HAP-1 (cell line): ENCODE measurements at regions not wholly inside any gene's neighbourhood (a gene's known extent, or its start where the extent isn't known, plus 50 kb on each side); places are given as distances from the start of the nearest gene placed in this dataset.
"Not testable (repeated sequence)": the region's sequence is repeated elsewhere in the genome, so short reads cannot be mapped to it uniquely, and the experiment has no call there.

Source experiments
- DNase-seq, 2 experiments: peaks; one replicate each; pipeline ENCODE4 v3.0.0-alpha.2; 2016 to 2020; ENCODE audit warnings: low spot score in 2 of 2
- H3K27me3 ChIP-seq: fragments of 250-450 bp; sonication (Bioruptor Pico); 2 replicates; pipeline ENCODE4 v1.5.1; 2020; ENCODE audit warnings: low read depth, mild to moderate bottlenecking, moderate library complexity
- H3K36me3 ChIP-seq: fragments of 250-450 bp; sonication (Bioruptor Pico); replicated peaks from 2 replicates; pipeline ENCODE4 v1.5.1; 2020; ENCODE audit warnings: mild to moderate bottlenecking
- H3K4me1 ChIP-seq: fragments of 250-450 bp; sonication (Bioruptor Pico); 2 replicates; pipeline ENCODE4 v1.5.1; 2020; ENCODE audit warnings: mild to moderate bottlenecking
- H3K4me3 ChIP-seq: fragments of 250-450 bp; sonication (Bioruptor Pico); 2 replicates; pipeline ENCODE4 v1.5.1; 2020; ENCODE audit warnings: mild to moderate bottlenecking, moderate library complexity
- H3K9me3 ChIP-seq: fragments of 250-450 bp; sonication (Bioruptor Pico); 2 replicates; pipeline ENCODE4 v1.5.1; 2020; ENCODE audit warnings: mild to moderate bottlenecking, moderate library complexity
- in situ Hi-C: fragments of 300-500 bp; cut with MboI; formaldehyde crosslinking; loops from 3 replicates; pipeline ENCODE4 v1.14.3; 2020; ENCODE audit warnings: low sequenced_read_pairs, inconsistent platforms, mixed read lengths

DNA sequence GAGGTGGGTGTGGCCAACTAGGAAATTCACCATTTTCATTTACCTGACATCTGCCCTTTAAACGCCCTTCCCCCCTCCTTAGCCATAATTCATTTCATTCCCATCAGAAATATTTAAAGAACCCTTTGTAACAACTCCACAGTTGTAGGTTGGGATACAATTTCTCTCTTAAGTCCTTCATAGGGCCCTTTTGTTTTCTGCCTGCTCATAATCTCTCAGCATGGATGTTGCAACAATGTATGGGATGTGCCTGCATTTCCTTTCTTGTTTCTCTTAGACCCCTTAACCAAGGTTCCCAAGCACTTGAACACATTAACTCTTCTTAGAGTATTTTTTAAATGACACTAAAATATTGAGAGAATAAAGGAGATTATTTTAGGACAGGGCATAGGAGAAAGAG, 51.7 kb upstream of the MYO10 start:
- Histone ChIP-seq H3K27me3 (no peaks in the 10 kb centered on the region), H3K4me3 (no peak overlapping the region), H3K4me1 (peaks cover 13% of the 10 kb centered on the region), H3K9me3 (no peaks in the 10 kb centered on the region), H3K36me3 (no peaks in the 10 kb centered on the region)
- in situ Hi-C loops = no loop called here
- DNase-seq = peak in 1 of 2 experiments; percentile 14

DNA sequence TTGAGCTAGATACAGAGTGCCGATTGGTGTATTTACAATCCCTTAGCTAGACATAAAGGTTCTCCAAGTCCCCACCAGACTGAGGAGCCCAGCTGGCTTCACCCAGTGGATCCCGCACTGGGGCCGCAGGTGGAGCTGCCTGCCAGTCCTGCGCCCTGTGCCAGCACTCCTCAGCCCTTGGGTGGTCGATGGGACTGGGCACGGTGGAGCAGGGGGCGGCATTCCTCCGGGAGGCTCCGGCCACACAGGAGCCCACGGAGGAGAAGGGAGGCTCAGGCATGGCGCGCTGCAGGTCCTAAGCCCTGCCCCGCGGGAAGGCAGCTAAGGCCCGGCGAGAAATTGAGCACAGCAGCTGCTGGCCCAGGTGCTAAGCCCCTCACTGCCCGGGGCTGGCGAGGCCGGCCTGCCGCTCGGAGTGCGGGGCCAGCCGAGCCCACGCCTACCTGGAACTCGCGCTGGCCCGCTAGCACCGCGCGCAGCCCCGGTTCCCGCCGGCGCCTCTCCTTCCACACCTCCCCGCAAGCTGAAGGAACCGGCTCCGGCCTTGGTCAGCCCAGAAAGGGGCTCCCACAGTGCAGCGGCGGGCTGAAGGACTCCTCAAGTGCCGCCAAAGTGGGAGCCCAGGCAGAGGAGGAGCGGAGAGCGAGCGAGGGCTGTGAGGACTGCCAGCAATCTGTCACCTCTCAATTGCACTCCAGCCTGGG, 54.9 kb upstream of the MYO10 start:
- H3K27me3 ChIP-seq, H3K9me3 ChIP-seq, in situ Hi-C loops, DNase-seq, H3K4me3 ChIP-seq, H3K36me3 ChIP-seq: not testable (repeated sequence)
- H3K4me1 ChIP-seq = peaks cover 31% of the 10 kb centered on the region

DNA sequence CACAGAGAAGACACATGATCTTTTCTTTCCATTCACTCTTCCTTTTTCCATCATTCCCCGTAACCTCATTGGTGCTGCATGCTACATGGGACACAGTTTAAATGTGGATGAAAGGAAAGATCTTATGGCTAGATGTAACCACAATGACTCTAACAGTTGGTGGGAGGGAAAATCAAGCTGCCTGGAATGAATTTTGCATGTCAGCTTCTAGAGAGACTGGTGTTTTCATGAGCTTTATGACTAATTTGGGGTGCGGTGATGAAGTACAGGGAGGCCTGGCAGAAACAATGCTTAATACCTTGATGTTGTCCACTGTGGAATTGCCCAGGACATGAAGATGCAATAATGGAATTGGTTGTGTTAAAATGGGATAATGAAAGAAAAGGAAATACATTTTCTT, 55.9 kb upstream of the MYO10 start:
- no peak for DNase-seq
- Histone ChIP-seq H3K9me3 (no peaks in the 10 kb centered on the region), H3K4me1 (peaks cover 31% of the 10 kb centered on the region), H3K4me3 (no peak overlapping the region), H3K36me3 (no peaks in the 10 kb centered on the region), H3K27me3 (no peaks in the 10 kb centered on the region)
- in situ Hi-C loops = no loop called here

DNA sequence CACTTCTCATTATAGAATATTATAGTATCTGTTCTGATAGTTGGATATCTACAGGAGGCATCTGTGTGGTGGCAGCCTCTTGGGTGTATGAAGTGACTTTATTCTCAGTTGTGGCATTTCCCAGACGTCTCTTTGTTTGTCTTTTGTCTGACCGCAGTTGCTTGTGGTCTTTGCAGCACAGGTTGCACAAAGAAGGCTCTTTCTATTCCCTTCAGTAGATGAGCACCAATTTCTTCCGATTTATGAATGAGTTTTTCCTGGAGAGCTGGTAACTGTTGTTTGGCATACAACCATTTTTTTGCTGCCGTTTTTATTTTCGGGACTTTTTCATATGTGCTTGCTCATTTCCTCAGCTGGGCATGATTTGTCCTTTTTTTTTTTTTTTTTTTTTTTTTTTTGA, 56.4 kb upstream of the MYO10 start:
- Histone ChIP-seq H3K4me3 (no peak overlapping the region), H3K9me3 (no peaks in the 10 kb centered on the region; the same call in 1 of the 2 replicates), H3K4me1 (peaks cover 31% of the 10 kb centered on the region), H3K27me3 (no peaks in the 10 kb centered on the region), H3K36me3 (no peaks in the 10 kb centered on the region)
- in situ Hi-C loops = no loop called here
- no peak for DNase-seq

DNA sequence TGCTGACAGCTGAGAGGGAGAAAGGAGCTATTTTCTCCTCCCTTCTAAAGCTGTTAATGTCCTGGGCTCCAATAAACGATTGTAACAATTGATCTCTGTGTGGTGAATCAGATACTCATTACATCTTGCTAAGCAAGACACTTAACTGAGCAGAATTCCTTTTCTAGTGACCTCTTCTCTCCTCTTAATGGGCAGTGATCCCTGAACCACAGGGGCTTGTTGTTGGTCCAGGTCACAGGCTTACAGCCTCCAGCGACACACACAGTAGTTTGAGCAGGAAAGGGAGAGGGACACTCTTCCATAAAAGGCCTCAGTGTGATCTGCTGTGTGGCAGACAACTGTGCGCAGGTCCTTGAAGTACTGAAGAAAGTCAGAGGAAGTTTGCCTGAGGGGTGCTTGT, 58.5 kb upstream of the MYO10 start:
- Histone ChIP-seq H3K9me3 (no peaks in the 10 kb centered on the region; the same call in 1 of the 2 replicates), H3K27me3 (no peaks in the 10 kb centered on the region), H3K4me3 (no peak overlapping the region), H3K36me3 (no peaks in the 10 kb centered on the region), H3K4me1 (peaks cover 18% of the 10 kb centered on the region)
- peak in 1 of 2 experiments; percentile 9 for DNase-seq
- in situ Hi-C loops = no loop called here

DNA sequence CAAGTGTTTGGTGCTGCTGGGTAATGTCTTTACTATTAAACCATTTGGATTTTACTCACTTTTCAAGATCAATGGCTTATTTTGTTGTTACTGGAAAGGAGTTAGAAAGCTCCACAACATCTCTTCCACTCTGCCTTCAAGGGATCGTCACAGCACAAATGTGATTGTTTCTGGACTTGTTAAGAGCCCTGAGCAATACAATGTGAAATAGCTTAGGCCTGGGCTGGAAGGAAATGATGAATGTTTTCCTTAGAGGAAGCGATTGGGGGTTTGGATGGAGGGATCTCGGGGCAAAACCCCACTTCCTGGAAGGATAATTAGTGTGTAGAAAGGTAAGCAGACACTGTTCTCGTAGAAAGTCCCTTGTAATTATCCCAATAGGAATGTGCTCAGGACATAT, 59.3 kb upstream of the MYO10 start:
- no peak for DNase-seq
- Histone ChIP-seq H3K4me3 (no peak overlapping the region), H3K4me1 (peaks cover 18% of the 10 kb centered on the region), H3K9me3 (no peaks in the 10 kb centered on the region; the same call in 1 of the 2 replicates), H3K27me3 (no peaks in the 10 kb centered on the region), H3K36me3 (no peaks in the 10 kb centered on the region)
- in situ Hi-C loops = no loop called here

DNA sequence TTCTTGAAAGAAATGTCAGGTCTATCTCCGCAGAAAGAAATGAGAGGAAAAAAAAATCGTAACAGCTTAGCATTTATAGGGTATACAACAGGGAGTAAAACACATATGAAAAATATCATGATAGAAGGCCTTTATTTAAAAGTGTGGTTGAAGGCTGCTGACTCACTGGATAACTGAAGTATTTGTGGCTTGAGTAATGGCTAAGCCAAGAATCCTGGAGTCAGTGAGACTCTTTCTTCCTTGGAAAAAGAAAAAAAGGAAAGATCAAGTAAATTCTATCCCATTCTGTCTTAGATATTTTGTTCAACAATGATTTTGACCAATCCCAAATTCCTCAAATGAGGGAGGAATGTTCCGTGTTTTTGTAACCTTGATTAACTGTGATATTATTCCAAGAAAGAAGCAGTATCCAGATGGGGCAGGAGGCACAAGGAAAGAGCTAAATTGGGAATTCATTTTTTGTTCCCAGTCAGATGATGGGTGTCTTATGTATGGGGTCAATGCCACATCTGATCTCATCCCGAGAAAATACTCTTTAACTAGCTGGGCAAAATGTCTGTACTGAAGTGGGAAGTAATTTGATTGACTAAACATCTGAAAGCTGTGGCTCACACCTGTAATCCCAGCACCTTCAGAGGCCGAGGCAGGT, 64.3 kb upstream of the MYO10 start:
- H3K4me1 ChIP-seq = peaks cover 20% of the 10 kb centered on the region
- no peaks in the 10 kb centered on the region; the same call in 1 of the 2 replicates for H3K9me3 ChIP-seq
- H3K36me3 ChIP-seq = no peaks in the 10 kb centered on the region
- no peaks in the 10 kb centered on the region for H3K27me3 ChIP-seq
- in situ Hi-C loops = no loop called here
- no peak for DNase-seq
- no peak overlapping the region for H3K4me3 ChIP-seq

DNA sequence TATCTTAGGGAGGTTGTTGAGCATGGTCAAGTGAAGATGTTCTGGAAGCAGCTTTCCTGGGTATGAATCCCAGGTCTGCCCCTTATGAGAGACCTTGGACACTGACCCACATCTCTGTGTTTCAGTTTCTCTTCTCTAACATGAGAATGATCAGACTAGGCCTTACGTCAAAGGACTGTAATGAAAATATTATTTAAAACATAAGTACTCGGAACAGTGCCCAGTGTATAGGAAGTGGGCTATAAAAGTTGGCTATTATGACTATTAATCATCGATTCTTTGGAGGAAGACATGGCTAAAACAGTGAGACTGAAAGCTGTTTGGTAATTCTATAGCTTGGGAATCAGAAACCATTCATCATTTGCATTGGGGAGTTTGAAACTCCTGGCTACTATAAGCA, 65.3 kb upstream of the MYO10 start:
- Histone ChIP-seq H3K4me1 (peaks cover 25% of the 10 kb centered on the region), H3K36me3 (no peaks in the 10 kb centered on the region), H3K27me3 (no peaks in the 10 kb centered on the region), H3K4me3 (no peak overlapping the region), H3K9me3 (no peaks in the 10 kb centered on the region; the same call in 1 of the 2 replicates)
- in situ Hi-C loops = no loop called here
- no peak for DNase-seq

DNA sequence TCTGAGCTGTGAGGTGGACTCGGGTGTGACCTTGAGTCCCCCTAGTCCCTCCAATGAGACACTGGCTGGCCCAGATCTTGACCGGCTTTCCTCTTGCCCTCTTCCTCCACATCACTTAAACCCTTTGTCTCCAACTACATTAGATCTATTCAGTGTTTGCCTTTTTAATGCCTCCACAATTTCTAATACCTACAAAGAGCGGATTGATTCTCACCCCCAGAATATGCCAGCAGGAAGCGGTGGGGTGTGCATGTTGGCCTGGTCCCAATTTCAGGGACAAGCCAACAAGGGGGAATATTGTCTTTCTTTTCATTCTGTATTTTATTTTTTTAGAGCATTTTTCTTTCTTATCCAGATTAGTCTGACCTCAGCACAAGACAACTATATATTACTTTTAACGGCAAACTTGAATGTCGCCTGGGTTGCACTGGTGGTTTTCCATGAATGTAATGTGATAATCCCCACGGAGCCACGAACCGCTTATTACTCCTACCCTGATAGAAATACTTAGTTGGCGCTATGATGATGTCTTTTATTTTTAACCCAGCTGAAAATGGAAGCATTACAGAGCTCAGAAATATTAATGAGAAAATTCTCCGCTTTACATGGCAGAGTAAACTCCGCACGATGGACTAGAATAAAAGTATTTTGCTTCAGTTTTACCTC, 68.5 kb upstream of the MYO10 start:
- Histone ChIP-seq H3K9me3 (no peaks in the 10 kb centered on the region), H3K27me3 (no peaks in the 10 kb centered on the region), H3K4me1 (peaks cover 38% of the 10 kb centered on the region), H3K36me3 (no peaks in the 10 kb centered on the region), H3K4me3 (no peak overlapping the region)
- peak; percentile 46 to 54 for DNase-seq
- in situ Hi-C loops = no loop called here

DNA sequence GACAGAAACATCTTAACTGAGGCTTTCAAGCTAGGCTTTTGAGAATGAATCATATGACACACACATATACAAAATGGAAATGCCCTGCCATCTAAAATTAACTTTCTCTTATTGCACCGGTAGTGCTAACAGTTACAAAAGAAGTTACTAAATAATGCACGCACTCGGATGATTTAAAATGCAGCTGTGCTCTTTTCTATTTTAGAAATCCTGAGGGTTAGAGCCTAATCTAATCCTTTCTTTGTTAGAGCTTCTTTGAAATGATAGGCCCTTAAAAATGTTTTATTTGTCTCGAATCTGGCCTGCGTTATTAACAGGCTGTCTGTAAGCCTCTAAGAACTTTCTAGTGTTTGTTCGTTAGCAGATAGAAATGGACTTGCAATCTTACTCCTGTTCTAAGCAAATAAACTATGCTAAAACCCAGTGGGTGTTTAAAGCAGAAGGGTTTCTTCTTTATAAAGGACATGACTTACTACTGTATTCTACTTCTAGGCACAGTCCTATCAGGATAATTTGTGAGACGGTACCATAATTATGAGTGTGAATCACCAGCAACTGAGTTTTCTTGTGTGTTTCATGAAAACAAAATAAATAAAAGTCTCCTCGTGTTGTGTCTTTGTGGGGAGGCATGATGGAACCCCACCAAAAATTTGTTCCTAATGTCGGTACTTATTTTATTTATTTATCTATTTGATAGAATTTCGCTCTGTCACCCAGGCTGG, 69.2 kb upstream of the MYO10 start:
- Histone ChIP-seq H3K4me3 (no peak overlapping the region), H3K4me1 (peaks cover 38% of the 10 kb centered on the region), H3K36me3 (no peaks in the 10 kb centered on the region), H3K9me3 (no peaks in the 10 kb centered on the region), H3K27me3 (no peaks in the 10 kb centered on the region)
- in situ Hi-C loops = no loop called here
- DNase-seq = peak; percentile 30 to 98

DNA sequence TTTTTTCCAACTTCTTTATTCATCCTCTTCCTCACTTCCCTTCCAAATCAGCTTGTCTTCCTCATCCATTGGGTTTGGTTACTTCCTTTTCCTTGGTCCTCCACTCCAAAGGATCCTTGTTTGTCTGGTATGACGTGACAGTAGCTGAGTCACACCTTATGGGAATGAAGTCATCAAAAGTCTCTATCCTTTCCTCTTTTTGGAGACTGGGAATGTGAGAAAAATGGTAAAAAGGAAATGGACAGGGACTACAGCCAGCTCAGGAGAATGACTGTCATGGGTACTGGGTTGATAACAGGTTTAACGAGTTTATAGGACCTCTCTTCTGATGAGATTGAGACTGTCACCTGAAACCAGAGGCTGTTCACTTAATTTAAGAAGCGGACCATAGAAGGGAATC, 76.2 kb upstream of the MYO10 start:
- Histone ChIP-seq H3K4me3 (no peak overlapping the region), H3K27me3 (no peaks in the 10 kb centered on the region), H3K4me1 (peaks cover 5% of the 10 kb centered on the region), H3K9me3 (no peaks in the 10 kb centered on the region), H3K36me3 (no peaks in the 10 kb centered on the region)
- DNase-seq = no peak
- in situ Hi-C loops = no loop called here

DNA sequence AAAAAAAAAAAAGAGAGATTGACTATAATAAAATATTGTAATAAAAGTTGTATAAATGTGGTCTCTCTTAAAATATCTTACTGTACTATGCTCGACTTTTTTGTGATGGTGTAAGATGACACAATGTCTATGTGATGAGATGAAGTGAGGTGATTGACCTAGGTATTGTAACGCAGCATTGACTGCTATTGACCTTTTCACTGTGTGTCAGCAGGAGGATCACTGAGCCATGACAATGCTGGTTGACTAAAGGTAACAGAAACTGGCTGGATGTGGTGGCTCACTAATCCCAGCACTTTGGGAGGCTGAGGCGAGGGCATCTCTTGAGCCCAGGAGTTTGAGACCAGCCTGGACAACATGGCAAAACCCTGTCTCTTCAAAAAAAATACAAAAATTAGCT, 78.6 kb upstream of the MYO10 start:
- no peak for DNase-seq
- no peaks in the 10 kb centered on the region for H3K27me3 ChIP-seq
- H3K9me3 ChIP-seq = no peaks in the 10 kb centered on the region
- no peak overlapping the region for H3K4me3 ChIP-seq
- H3K4me1 ChIP-seq = no peaks in the 10 kb centered on the region
- H3K36me3 ChIP-seq = no peaks in the 10 kb centered on the region
- in situ Hi-C loops = no loop called here

DNA sequence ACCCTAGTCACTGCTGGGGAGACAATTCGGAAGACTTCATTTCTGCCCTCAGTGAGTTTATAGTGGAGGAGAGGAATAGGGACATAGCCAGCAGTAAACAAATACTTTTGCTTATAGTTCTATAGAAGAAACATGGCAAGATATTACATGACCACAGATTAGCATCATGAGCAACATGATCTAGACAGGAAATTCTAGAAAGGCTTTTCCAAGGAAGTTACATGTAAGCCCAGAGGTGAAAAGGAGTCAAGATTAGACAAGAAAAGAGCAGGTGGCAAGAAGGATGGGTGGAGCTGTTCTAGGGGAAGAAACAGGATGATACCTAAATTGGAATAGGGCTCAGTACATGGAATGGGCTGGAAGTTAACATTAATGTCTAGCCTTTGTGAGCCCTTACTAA, 82.8 kb upstream of the MYO10 start:
- H3K4me3 ChIP-seq = no peak overlapping the region
- H3K4me1 ChIP-seq = no peaks in the 10 kb centered on the region
- in situ Hi-C loops = no loop called here

DNA sequence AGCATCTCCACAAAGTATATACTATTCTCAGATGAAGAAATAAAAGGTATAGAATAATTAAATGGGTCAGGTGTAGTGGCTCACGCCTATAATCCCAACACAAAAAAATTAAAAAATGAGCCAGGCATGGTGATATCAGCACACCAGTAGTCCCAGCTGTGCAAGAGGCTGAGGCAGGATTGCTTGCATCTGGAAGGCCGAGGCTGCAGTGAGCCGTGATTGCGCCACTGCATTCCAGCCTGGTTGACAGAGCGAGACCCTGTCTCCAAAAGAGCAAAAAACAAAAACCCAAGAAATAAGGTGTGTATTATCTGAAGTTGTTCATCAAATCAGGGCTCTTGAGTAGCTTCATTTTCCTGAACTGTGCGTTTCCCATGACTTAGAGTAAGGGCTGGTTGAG, 83.2 kb upstream of the MYO10 start:
- Histone ChIP-seq H3K4me1 (no peaks in the 10 kb centered on the region), H3K36me3 (no peaks in the 10 kb centered on the region), H3K27me3 (no peaks in the 10 kb centered on the region), H3K4me3 (no peak overlapping the region), H3K9me3 (no peaks in the 10 kb centered on the region)
- DNase-seq = no peak
- in situ Hi-C loops = no loop called here

More for the DNA sequence above, 82.8 kb upstream of the MYO10 start:
- Histone ChIP-seq H3K9me3 (no peaks in the 10 kb centered on the region), H3K27me3 (no peaks in the 10 kb centered on the region), H3K36me3 (no peaks in the 10 kb centered on the region)
- DNase-seq = no peak
